Body of pancreas (tissue), 4 donors: ENCODE measurements at regions not wholly inside any gene's neighbourhood (a gene's known extent, or its start where the extent isn't known, plus 50 kb on each side); places are given as distances from the start of the nearest gene placed in this dataset.

Source experiments
- ATAC-seq: fragments of 150-250 bp; one replicate; pipeline ENCODE4 v1.9.1; 2016
- DNase-seq, 4 donors: peaks; one replicate each; pipeline ENCODE4 v3.0.0-alpha.2; 2019
- H3K27ac ChIP-seq, 4 donors: fragments of 200-600 bp; sonication (generic); 1 replicate in 3 of 4; 2 replicates in 1 of 4; pipeline versions ENCODE4 v1.5.1 to v1.6.1; 2016 to 2019; ENCODE audit warnings: mild to moderate bottlenecking in 1 of 4, mixed read lengths in 1 of 4, moderate library complexity in 1 of 4
- H3K27me3 ChIP-seq, 2 donors: fragments of 200-600 bp; sonication (generic); one replicate each; pipeline ENCODE4 v1.6.0; 2016; ENCODE audit warnings: mild to moderate bottlenecking in 1 of 2
- H3K36me3 ChIP-seq, 2 donors: fragments of 200-600 bp; sonication (generic); replicated peaks in 1 of 2; 2 replicates each; pipeline ENCODE4 v1.5.1; 2016; ENCODE audit warnings: low read depth in 2 of 2; ENCODE audit not compliant: insufficient read depth in 1 of 2
- H3K4me1 ChIP-seq: fragments of 200-600 bp; sonication (generic); one replicate; pipeline ENCODE4 v1.6.0; 2016
- H3K4me3 ChIP-seq, 2 donors: fragments of 200-600 bp; sonication (generic); 1 replicate in 1 of 2; 2 replicates in 1 of 2; pipeline ENCODE4 v1.5.1; 2016 to 2019
- H3K9me3 ChIP-seq, 3 donors: fragments of 200-600 bp; sonication (generic); 1 replicate in 2 of 3; 2 replicates in 1 of 3; pipeline ENCODE4 v1.5.1; 2016
- CTCF ChIP-seq, 7 experiments: fragments of 450-650 bp in 4 of 7; fragments of 200-600 bp in 3 of 7; sonication (generic) in 3 of 7; IDR thresholded peaks; one replicate each; pipeline ENCODE4 v1.5.1; 2016 to 2019; ENCODE audit warnings: antibody characterized with exemption in 7 of 7
- POLR2A ChIP-seq, 3 donors: fragments of 450-650 bp; IDR thresholded peaks; one replicate each; pipeline ENCODE4 v1.6.1; 2016; ENCODE audit warnings: antibody characterized with exemption in 3 of 3, mild to moderate bottlenecking in 2 of 3
- WGBS, 2 donors: methylation state at CpG; one replicate each; pipeline ENCODE4 v1.1.5; 2017; 5-methylcytosine and 5-hydroxymethylcytosine counted together
- intact Hi-C: fragments of 100-400 bp; cut with DNase I; formaldehyde crosslinking; loops from one replicate; pipeline ENCODE4 v1.15.1; 2023

GRCh38 chrX:102042372-102043325 is 82.8 kb upstream of the TCEAL2 start:
- WGBS, 2 donors = 83 to 84% methylated on average over 2 to 6 of the region's 7 CpGs

DNA sequence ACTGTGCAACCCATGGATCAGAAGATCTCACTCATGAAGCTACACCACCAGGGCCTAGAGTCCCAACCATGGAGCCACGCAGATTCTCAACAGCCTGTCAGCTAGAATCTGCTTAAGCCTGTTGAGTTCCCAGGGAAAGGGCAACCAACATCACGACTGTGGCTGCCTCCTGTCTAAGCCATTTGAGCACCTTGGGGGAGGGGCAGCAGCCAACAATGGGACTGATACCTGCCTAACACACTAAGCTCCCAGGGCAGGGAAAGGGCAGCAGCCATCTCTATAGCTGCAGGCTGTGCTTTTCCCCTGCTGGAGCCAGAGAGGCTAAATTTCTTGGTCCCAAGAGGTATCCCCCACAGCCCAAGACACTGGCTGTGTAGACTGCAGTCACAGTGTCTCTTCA is 96.5 kb upstream of the TCEAL2 start:
- ATAC-seq (no peak), DNase-seq (no peak)
- Histone ChIP-seq H3K27ac (no peak overlapping the region), H3K4me3 (no peak overlapping the region), H3K9me3 (no peaks in the 10 kb centered on the region), H3K4me1 (no peaks in the 10 kb centered on the region), H3K36me3 (no peaks in the 10 kb centered on the region), H3K27me3 (no peaks in the 10 kb centered on the region)
- intact Hi-C loops = no loop called here
- TF ChIP-seq POLR2A (IDR thresholded peaks at IDR 0.05) = no peak
- TF ChIP-seq CTCF (IDR thresholded peaks at IDR 0.05) = no peak
- 65% methylated on average over 2 of the region's 2 CpGs; no CpG with 5 or more reads in 1 of the 2 donors for WGBS, 2 donors

More at GRCh38 chrX:102042372-102043325, 82.8 kb upstream of the TCEAL2 start:
- no peak for DNase-seq
- TF ChIP-seq CTCF (IDR thresholded peaks at IDR 0.05) (no peak), POLR2A (IDR thresholded peaks at IDR 0.05) (no peak)
- intact Hi-C loops = no loop called here
- no peak for ATAC-seq
- Histone ChIP-seq H3K4me3 (no peak overlapping the region), H3K27me3 (no peaks in the 10 kb centered on the region), H3K9me3 (no peaks in the 10 kb centered on the region), H3K27ac (no peak overlapping the region), H3K36me3 (no peaks in the 10 kb centered on the region), H3K4me1 (no peaks in the 10 kb centered on the region)

DNA sequence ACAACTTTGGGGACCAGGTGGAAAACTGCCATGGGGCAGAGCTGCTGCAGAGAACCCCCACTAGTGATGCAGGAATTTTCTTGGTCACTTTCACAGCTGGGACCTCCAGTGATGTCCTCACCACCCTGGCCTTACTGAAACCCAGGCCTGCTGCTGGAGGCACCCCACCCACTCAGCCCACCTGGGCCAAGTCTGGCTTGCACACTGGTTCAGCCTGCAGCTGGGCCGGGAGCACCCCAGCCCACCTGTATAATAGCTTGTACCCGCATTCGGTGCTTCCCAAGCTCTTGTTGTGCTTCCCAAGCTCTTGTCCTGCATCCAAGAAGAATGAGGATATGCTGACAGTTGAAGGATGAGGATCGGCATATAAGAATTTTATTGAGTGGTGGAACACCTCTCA is 86.4 kb upstream of the ZMAT1 start:
- no peak for ATAC-seq
- TF ChIP-seq CTCF (IDR thresholded peaks at IDR 0.05) (no peak), POLR2A (IDR thresholded peaks at IDR 0.05) (no peak)
- WGBS, 2 donors = 47 to 71% methylated on average over 2 to 4 of the region's 4 CpGs

GRCh38 chrX:102008901-102009300 is 77.1 kb upstream of the ZMAT1 start:
- Histone ChIP-seq H3K4me1 (no peaks in the 10 kb centered on the region), H3K9me3 (no peaks in the 10 kb centered on the region), H3K27me3 (no peaks in the 10 kb centered on the region), H3K4me3 (no peak overlapping the region), H3K27ac (no peak overlapping the region), H3K36me3 (no peaks in the 10 kb centered on the region)
- no peak for ATAC-seq
- TF ChIP-seq CTCF (IDR thresholded peaks at IDR 0.05) (no peak), POLR2A (IDR thresholded peaks at IDR 0.05) (no peak)
- intact Hi-C loops = no loop called here
- DNase-seq = no peak

More for the DNA sequence above, 86.4 kb upstream of the ZMAT1 start:
- no peak for DNase-seq
- no peaks in the 10 kb centered on the region for H3K9me3 ChIP-seq
- no peak overlapping the region for H3K27ac ChIP-seq
- no peaks in the 10 kb centered on the region for H3K27me3 ChIP-seq
- no peak overlapping the region for H3K4me3 ChIP-seq
- no peaks in the 10 kb centered on the region for H3K4me1 ChIP-seq
- intact Hi-C loops = no loop called here
- no peaks in the 10 kb centered on the region for H3K36me3 ChIP-seq
